HG03095 (cell line): ENCODE measurements at regions not wholly inside any gene's neighbourhood (a gene's known extent, or its start where the extent isn't known, plus 50 kb on each side); places are given as distances from the start of the nearest gene placed in this dataset.
"Not testable (repeated sequence)": the region's sequence is repeated elsewhere in the genome, so short reads cannot be mapped to it uniquely, and the experiment has no call there.

Experiments
- ATAC-seq: cut with Tn5 transposase; IDR thresholded peaks from one replicate; pipeline ENCODE4 v1.9.1; 2021; ENCODE audit warnings: moderate library complexity; ENCODE audit not compliant: unreplicated experiment

GRCh38 chr11:91527380-91528030, 697.1 kb upstream of the FAT3 start:
- no peak for ATAC-seq

- no peak for ATAC-seq
Measured at GRCh38 chr11:91513734-91514133, 710.9 kb upstream of the FAT3 start.

- no peak for ATAC-seq
Measured at GRCh38 chr11:91497847-91498246, 726.8 kb upstream of the FAT3 start.

GRCh38 chr11:91495837-91496236, 728.8 kb upstream of the FAT3 start:
- no peak for ATAC-seq

GRCh38 chr11:91489989-91490388, 734.6 kb upstream of the FAT3 start:
- ATAC-seq = no peak

GRCh38 chr11:91483956-91484355, 740.7 kb upstream of the FAT3 start:
- ATAC-seq = not testable (repeated sequence)

- not testable (repeated sequence) for ATAC-seq
Measured at GRCh38 chr11:91481875-91482274, 742.7 kb upstream of the FAT3 start.

- no peak for ATAC-seq
Measured at GRCh38 chr11:91470656-91471055, 754.0 kb upstream of the FAT3 start.

GRCh38 chr11:91459840-91460239, 764.8 kb upstream of the FAT3 start:
- ATAC-seq = no peak

GRCh38 chr11:91446267-91446666, 778.4 kb upstream of the FAT3 start:
- ATAC-seq = no peak

- ATAC-seq = no peak
Measured at GRCh38 chr11:91435694-91436395, 788.8 kb upstream of the FAT3 start.

GRCh38 chr11:91433284-91434010, 791.2 kb upstream of the FAT3 start:
- ATAC-seq = no peak

GRCh38 chr11:91421641-91422040, 803.0 kb upstream of the FAT3 start:
- no peak for ATAC-seq

GRCh38 chr11:91407842-91408241, 816.8 kb upstream of the FAT3 start:
- no peak for ATAC-seq

GRCh38 chr11:91406009-91406408, 818.6 kb upstream of the FAT3 start:
- ATAC-seq = no peak

- ATAC-seq = no peak
Measured at GRCh38 chr11:91404344-91404743, 820.3 kb upstream of the FAT3 start.

- no peak for ATAC-seq
Measured at GRCh38 chr11:91397134-91397468, 827.5 kb upstream of the FAT3 start.

GRCh38 chr11:91396236-91397133, 828.1 kb upstream of the FAT3 start:
- ATAC-seq = no peak

GRCh38 chr11:91394727-91395414, 829.7 kb upstream of the FAT3 start:
- no peak for ATAC-seq

GRCh38 chr11:91394073-91394726, 830.4 kb upstream of the FAT3 start:
- ATAC-seq = no peak
